GM19397 (cell line): ENCODE measurements at regions not wholly inside any gene's neighbourhood (a gene's known extent, or its start where the extent isn't known, plus 50 kb on each side); places are given as distances from the start of the nearest gene placed in this dataset.

Experiments
- ATAC-seq: cut with Tn5 transposase; IDR thresholded peaks from one replicate; pipeline ENCODE4 v1.9.1; 2021; ENCODE audit warnings: mild to moderate bottlenecking, moderate library complexity; ENCODE audit not compliant: unreplicated experiment

DNA sequence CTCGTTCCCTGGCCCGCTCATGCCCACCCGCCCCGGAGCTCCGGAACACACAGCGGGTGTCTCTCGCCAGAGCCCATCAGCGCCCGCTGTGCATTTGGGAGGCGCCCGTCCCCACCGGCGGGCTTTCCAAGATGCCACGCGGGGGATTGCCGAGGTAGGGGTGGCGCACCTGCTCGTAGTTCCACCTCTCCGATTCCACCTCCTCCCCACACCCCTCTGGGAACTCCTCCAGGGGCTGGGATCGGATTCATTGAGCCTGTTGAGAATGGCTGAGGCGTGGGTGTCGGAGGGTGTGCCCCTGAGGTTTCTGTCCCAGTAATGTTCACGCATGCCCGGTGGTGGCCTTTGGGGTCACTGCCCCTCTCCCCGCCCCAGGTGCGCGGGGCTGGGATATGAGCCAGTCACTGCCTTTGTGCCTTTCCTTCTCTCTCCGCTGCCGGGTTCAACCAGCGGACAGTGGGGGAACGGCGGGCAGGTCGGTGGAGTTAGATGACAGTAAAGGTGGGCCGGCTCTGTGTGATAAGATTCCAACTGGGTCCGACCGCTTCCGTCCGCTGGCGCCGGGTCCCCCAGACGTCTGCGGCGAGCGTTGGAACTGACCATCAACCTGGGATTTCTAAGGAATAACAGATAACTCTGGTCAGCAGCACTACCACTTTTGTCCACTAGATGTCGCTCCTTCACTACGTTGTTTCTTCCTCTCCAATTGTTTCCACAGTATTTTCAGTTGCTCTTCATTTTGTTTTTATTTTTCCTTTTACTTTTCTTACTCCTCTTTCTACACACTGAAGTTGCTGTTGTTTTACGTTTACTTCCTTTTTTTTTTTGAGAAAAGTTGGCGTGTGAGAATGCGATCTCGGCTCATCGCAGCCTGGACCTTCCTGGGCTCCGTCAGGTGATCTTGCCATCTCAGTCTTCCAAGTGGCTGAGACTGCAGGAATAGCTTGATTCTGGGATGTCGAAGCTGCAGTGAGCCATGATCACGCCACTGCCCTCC is 178.1 kb upstream of the ALG10B start:
- ATAC-seq = peak; percentile 74

DNA sequence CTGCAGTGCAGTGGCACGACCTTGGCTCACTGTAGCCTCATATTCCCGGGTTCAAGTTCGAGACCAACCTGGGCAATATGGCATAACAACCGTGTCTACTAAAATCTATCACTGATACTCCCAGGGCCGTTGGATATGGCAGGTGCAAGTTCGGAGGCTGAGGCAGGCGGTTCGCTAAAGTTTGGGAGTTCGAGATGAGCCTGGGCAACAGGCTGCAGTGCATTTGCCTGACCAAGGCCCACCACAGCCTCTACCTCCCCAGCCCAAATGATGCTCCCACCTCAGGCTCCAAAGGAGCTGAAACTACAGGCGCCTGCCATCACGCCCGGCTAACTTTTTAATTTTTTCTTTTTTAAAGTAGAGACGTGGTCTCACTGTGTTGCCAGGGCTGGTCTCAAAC is 177.1 kb upstream of the ALG10B start:
- ATAC-seq = no peak

- no peak for ATAC-seq
Measured at GRCh38 chr12:38141239-38141638, 175.3 kb upstream of the ALG10B start.

DNA sequence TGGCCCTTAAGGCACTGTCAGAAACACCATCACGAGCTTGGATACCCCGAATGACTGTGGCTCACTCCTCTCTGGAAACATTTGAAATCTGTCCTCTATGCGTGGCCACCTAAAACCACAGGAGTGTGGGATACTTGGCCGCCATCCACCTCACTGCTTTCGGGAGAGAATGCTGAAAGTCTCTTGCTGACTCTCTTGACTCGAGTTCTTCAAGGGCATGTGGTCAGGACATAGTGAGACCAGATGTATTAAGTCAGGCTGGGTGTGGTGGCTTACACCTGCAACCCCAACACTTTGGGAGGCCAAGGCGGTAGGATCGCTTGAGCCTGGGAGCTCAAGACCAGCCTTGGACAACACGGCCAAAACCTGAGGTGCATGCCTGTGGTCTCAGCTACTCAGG is 174.7 kb upstream of the ALG10B start:
- no peak for ATAC-seq

GRCh38 chr12:38142974-38143373 is 173.6 kb upstream of the ALG10B start:
- ATAC-seq = no peak

GRCh38 chr12:38144049-38144448 is 172.5 kb upstream of the ALG10B start:
- no peak for ATAC-seq

DNA sequence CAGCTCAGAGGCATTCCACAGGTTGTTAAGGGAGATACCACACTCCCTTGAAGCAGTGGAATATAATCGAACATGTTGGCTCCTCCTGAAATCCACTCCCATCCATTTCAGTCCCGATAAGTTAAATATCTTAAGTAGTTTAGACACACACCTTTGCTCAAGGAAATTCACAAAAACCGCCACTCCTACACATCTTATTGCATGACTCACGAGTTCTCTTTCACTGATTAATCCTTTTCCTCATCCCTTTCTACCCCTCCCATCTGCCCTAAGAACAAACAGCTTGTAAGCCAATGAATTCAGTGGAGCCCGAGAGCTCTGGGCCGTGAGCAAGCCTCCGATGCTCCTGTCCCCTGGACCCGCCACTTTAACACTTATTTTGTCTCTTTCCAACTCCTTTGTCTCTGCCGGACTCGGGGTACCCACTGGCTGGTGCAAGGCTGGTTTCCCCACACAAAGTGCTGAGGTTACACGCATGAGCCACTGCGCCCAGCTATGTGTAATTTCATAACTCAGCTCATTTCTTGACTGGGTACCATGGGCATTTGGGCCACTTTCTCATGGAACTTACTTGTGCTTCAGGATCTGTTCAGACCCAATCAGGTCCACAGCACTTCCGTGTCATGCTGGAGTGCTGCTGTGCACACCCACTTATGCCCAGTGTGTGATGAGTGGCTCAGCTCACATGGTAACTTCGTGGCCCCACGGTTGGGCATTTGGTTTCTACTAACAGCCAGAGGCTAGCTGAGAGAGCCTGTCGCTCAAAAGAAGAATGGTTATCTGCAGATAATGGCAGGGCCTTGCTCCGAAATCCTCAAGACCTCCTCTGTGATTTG is 171.8 kb upstream of the ALG10B start:
- ATAC-seq = no peak

DNA sequence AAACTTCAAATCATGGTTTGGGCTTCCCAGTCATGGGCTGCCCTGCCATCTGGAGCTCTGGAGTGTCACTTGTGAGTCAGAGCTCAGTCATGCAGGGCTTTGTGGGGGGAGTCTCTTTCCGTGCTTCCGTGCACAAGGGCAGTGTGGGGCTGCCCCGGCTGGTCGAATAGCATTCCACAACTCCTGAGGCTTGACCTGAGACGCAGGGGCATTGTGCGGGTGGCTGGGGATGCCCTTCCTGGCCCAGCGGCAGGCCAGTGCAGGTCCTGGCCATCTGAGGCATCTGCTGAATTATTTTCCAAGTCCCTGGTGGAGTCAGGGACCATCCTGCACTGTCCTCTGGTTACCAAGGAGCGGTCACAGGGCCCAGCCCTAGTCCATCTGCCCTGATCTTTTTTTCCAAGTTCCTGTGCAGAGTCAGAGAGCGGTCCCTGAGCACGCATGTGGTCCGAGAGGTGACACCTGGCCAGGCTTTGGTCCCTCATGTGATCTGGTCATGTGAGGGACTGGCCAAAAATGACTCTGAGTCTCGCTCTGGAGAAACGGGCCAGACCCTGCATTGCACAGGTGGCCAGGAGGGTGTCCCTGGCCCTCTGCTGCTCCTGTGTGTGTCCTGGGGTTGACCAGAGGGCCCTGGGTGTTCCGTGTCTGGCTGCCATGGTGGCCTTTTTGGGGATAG is 167.0 kb upstream of the ALG10B start:
- ATAC-seq = no peak

DNA sequence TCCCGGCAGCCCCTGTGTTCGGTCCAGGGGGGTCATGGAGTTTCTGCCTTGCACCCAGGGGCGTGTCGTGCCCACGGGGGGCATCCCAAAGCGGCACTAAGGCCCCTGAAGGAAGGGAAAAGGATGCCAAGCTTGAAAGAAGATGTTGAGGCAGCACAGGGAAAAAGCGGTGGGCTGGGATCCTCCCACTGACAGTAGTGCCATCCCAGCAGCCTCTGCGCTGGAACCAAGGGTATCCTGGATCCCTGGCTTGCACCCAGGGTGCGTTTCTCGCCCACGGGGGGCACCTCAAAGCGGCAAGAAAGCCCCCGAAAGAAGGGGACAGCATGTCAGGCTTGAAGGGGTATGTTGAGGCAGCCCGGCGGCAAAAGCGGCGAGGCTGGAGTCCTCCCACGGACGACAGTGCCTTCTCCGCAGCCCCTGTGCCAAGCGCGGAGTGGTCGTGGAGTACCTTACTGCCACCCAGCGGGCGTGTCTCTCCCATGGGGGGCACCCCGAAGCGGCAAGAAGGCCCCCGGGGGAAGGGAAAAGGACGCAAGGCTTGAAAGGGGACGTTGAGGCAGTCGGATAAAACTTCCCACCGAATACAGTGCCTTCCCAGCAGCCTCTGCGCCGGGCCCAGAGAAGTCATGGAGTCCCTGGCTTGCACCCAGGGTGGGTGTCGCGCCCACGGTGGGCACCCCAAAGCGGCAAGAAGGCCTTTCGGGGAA is 164.4 kb upstream of the ALG10B start:
- no peak for ATAC-seq

GRCh38 chr12:38152816-38153736 is 163.5 kb upstream of the ALG10B start:
- ATAC-seq = no peak

DNA sequence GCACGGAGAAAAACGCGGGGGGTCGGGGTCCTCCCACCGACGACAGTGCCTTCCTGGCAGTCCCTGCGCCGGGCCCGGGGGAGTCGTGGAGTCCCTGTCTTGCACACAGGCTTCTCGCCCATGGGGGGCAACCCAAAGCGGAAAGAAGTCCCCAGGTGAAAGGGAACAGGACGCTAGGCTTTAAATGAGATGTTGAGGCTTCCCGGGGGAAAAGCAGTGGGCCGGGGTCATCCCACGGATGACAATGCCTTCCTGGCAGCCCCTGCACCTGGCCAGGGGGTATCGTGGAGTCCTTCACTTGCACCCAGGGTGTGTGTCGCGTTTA is 162.9 kb upstream of the ALG10B start:
- no peak for ATAC-seq

DNA sequence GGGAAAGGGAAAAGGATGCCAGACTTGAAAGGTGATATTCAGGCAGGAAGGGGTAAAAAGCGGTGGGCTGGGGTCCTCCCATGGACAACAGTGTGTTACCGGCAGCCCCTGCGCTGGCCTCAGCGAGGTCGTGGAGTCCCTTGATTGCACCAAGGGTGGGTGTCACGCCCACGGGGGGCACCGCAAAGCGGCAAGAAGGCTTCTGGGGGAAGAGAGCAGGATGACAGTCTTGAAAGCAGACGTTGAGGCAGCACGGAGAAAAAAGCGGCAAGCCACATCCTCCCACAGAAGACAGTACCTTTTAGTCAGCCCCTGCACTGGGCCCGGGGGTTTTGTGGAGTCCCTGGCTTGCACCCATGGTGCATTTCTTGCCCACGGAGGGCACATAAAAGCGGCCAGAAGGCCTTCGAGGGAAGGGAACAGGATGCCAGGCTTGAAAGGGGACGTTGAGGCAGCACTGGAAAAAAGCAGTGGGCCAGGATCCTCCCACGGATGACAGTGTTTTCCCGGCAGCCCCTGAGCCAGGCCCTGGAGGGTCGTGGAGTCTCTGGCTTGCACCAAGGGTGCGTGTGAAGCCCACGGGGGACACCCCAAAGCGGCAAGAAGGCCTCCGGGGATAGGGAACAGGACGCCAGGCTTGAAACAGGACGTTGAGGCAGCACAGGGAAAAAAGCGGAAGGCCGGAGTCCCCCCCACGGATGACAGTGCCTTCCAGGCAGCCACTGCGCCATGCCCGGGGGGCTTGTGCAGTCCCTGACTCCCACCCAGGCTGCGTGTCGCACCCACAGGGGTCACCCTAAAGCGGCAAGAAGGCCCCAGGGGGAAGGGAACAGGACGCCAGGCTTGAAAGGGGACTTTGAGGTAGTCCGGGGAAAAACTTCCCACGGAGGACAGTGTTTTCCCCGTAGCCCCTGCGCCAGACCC is 162.2 kb upstream of the ALG10B start:
- ATAC-seq = no peak

GRCh38 chr12:38155020-38155395 is 161.6 kb upstream of the ALG10B start:
- ATAC-seq = no peak

DNA sequence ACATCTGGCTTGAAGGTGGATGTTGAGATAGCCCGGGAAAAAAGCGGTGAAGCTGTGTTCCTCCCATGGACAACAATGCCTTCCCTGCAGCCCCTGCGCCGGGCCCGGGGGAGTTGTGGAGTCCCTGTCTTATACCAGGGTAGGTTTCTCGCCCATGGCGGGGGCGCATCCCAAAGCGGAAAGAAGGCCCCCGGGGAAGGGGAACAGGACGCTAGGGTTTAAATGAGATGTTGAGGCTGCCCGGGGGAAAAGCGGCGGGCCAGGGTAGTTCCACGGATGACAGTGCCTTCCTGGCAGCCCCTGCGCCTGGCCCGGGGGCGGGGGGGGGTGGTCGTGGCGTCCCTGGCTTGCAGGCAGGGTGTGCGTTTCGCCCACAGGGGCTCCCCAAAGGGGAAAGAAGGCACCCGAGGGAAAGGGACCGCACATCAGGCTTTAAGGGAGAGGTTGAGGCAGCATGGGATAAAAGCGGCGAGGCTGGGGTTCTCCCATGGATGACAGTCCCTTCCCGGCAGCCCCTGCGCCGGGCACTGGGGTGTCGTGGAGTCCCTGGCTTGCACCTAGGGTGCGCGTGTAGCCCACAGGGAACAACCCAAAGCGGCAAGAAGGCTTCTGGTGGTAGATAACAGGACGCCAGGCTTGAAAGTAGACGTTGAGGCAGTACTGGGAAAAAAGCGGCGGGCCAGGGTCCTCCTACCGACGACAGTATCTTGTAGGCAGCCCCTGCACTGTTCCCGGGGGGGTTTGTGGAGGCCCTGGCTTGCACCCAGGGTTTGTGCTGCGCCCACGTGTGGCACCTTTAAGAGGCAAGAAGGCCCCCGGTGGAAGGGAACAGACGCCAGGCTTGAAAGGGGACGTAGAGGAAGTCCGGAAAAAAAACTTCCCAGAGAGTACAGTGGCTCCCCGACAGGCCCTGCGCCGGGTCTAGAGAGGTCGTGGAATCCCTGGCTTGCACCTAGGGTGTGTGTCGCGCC is 160.8 kb upstream of the ALG10B start:
- ATAC-seq = no peak

GRCh38 chr12:38156497-38157245 is 159.9 kb upstream of the ALG10B start:
- no peak for ATAC-seq

GRCh38 chr12:38157274-38157932 is 159.2 kb upstream of the ALG10B start:
- no peak for ATAC-seq
